ENCODE measurements at regions not wholly inside any gene's neighbourhood (a gene's known extent, or its start where the extent isn't known, plus 50 kb on each side); places are given as distances from the start of the nearest gene placed in this dataset.

DNA sequence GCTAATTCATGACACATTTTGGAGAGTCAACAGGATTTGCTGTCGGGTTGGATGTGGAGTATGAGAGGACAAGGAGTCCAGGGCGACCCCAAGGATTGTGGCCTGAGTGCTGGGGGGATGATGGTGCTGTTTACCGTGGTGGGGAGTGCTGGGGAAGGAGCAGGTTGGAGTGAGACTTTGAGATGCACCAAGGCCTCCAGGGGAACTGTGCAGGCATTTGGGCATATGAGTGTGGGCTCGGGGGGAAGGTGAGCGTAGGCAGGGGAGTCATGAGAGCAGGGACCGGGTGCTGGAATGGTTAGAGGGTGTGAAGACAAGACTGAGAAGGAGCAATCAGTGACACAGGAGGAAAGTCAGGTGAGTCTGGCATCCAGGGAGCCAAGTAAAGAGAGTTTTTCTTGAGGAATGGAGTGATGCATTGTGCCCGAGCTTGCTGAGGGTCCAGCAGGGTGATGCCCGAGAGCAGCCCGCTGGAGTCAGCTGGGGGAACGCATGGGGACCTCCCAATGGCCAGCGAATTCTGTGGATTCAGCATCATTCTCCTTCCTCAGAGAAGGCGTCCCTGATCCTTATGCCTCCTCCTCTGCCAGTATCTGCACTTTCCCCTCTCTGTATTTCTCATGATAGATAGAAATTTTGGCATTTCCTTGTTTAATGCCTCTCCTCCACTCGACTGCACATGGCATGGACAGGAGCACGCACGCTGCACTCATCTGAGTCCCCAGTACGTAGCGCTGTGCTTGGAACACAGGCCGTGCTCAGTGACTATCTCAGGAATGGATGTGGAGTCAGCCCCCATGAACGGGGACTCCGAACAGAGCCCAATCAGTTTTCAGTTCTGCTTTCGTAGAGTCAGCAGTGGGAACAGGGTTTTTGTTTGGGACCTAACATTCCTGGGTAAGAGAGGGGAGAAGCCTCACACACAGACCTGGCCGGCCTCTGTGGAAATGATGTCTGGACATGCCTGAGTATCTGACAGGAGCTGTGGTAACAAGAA, 52.1 kb upstream of the ETV3 start:
- no peak overlapping the region for H3K4me3 ChIP-seq (replicated peaks in 1 of 4; ENCODE audit: control extremely low read depth in 1 of 4, insufficient read depth in 1 of 4, low read depth in 3 of 4, low read length in 4 of 4)
- no peaks in the 10 kb centered on the region for H3K36me3 ChIP-seq (ENCODE audit: control insufficient read depth, insufficient read depth, low read length)
- no peak overlapping the region for H2AFZ ChIP-seq (ENCODE audit: low read length)
- no peaks in the 10 kb centered on the region for H3K9me3 ChIP-seq (ENCODE audit: control insufficient read depth, insufficient read depth, low read depth, low read length)
- no peak overlapping the region for H3K4me2 ChIP-seq (ENCODE audit: extremely low read depth, insufficient read depth, low read length)
- TF ChIP-seq EZH2 (IDR thresholded peaks at IDR 0.05; ENCODE audit: low read length, missing control alignments) (peak; percentile 50), CTCF (conservative IDR thresholded peaks at IDR 0.05 in 1 of 2, IDR thresholded peaks at IDR 0.05 in 1 of 2; ENCODE audit: low read depth in 1 of 2, low read length in 2 of 2) (no peak)
- H3K27ac ChIP-seq (ENCODE audit: insufficient read depth, low read length): no peak overlapping the region
- H3K9ac ChIP-seq (ENCODE audit: insufficient read depth, low read length): no peak overlapping the region
- no peaks in the 10 kb centered on the region for H3K4me1 ChIP-seq (ENCODE audit: control insufficient read depth, extremely low read depth, insufficient read depth, low read length)
- DNase-seq (ENCODE audit: low read depth in 2 of 2): no peak
- H3K27me3 ChIP-seq (ENCODE audit: control insufficient read depth, insufficient read depth, low read length): peaks cover 22% of the 10 kb centered on the region
- no peaks in the 10 kb centered on the region for H3K79me2 ChIP-seq (ENCODE audit: control insufficient read depth, insufficient read depth, low read length)
- no peaks in the 10 kb centered on the region for H4K20me1 ChIP-seq (ENCODE audit: control insufficient read depth, extremely low read depth, insufficient read depth, low read length)

GRCh38 chr1:157189096-157189495, 50.9 kb upstream of the ETV3 start:
- Histone ChIP-seq H3K9me3 (ENCODE audit: control insufficient read depth, insufficient read depth, low read depth, low read length) (no peaks in the 10 kb centered on the region), H3K4me3 (replicated peaks in 1 of 4; ENCODE audit: control extremely low read depth in 1 of 4, insufficient read depth in 1 of 4, low read depth in 3 of 4, low read length in 4 of 4) (no peak overlapping the region), H3K27me3 (ENCODE audit: control insufficient read depth, insufficient read depth, low read length) (peaks cover 13% of the 10 kb centered on the region), H3K9ac (ENCODE audit: insufficient read depth, low read length) (no peak overlapping the region), H4K20me1 (ENCODE audit: control insufficient read depth, extremely low read depth, insufficient read depth, low read length) (no peaks in the 10 kb centered on the region), H3K36me3 (ENCODE audit: control insufficient read depth, insufficient read depth, low read length) (no peaks in the 10 kb centered on the region), H2AFZ (ENCODE audit: low read length) (no peak overlapping the region), H3K27ac (ENCODE audit: insufficient read depth, low read length) (no peak overlapping the region), H3K4me2 (ENCODE audit: extremely low read depth, insufficient read depth, low read length) (no peak overlapping the region), H3K79me2 (ENCODE audit: control insufficient read depth, insufficient read depth, low read length) (no peaks in the 10 kb centered on the region), H3K4me1 (ENCODE audit: control insufficient read depth, extremely low read depth, insufficient read depth, low read length) (no peaks in the 10 kb centered on the region)
- TF ChIP-seq CTCF (conservative IDR thresholded peaks at IDR 0.05 in 1 of 2, IDR thresholded peaks at IDR 0.05 in 1 of 2; ENCODE audit: low read depth in 1 of 2, low read length in 2 of 2) (no peak), EZH2 (IDR thresholded peaks at IDR 0.05; ENCODE audit: low read length, missing control alignments) (no peak)
- DNase-seq (ENCODE audit: low read depth in 2 of 2): no peak

All from fibroblast of lung (primary cell).